ENCODE measurements at regions not wholly inside any gene's neighbourhood (a gene's known extent, or its start where the extent isn't known, plus 50 kb on each side); places are given as distances from the start of the nearest gene placed in this dataset.

- Mint-ChIP-seq H3K36me3 (ENCODE audit: low read depth) (peaks cover 5% of the 10 kb centered on the region; the same call in 1 of the 3 replicates), H3K9me3 (no peaks in the 10 kb centered on the region), H3K27me3 (ENCODE audit: insufficient read depth, low read depth, poor library complexity) (peaks cover 3% of the 10 kb centered on the region), H3K4me3 (no peak overlapping the region), H3K4me1 (no peaks in the 10 kb centered on the region), H3K27ac (no peak overlapping the region)
- H3K4me3 ChIP-seq: no peak overlapping the region
- H3K4me1 ChIP-seq (ENCODE audit: insufficient read depth): no peaks in the 10 kb centered on the region
- H3K27ac ChIP-seq (ENCODE audit: low read depth): no peak overlapping the region
- H3K36me3 ChIP-seq (ENCODE audit: insufficient read depth): no peaks in the 10 kb centered on the region; the same call in 1 of the 2 replicates
- no peak overlapping the region for H2AFZ ChIP-seq
- H3F3A ChIP-seq (replicated peaks; ENCODE audit: low read depth): no peaks in the 10 kb centered on the region
- ATAC-seq (no peak), DNase-seq (ENCODE audit: low spot score) (no peak)
- TF ChIP-seq, protein P1, sequence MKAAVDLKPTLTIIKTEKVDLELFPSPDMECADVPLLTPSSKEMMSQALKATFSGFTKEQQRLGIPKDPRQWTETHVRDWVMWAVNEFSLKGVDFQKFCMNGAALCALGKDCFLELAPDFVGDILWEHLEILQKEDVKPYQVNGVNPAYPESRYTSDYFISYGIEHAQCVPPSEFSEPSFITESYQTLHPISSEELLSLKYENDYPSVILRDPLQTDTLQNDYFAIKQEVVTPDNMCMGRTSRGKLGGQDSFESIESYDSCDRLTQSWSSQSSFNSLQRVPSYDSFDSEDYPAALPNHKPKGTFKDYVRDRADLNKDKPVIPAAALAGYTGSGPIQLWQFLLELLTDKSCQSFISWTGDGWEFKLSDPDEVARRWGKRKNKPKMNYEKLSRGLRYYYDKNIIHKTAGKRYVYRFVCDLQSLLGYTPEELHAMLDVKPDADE (IDR thresholded peaks at IDR 0.05): no peak
- TF ChIP-seq CTCF (conservative IDR thresholded peaks at IDR 0.05; ENCODE audit: low read depth in 2 of 2) (no peak), NANOG (IDR thresholded peaks at IDR 0.05; ENCODE audit: borderline replicate concordance) (no peak), ZNF114 (CRISPR knock-in tag; IDR thresholded peaks at IDR 0.05) (no peak), STAT1 (IDR thresholded peaks at IDR 0.05; ENCODE audit: unreplicated experiment) (no peak), EZH2 (IDR thresholded peaks at IDR 0.05; ENCODE audit: low read depth, unreplicated experiment) (no peak), ZNF331 (CRISPR knock-in tag; IDR thresholded peaks at IDR 0.05; ENCODE audit: low read depth) (no peak), EZH2phosphoT487 (IDR thresholded peaks at IDR 0.05; ENCODE audit: unreplicated experiment) (no peak), POLR2AphosphoS5 (IDR thresholded peaks at IDR 0.05; ENCODE audit: low read depth) (no peak), CREB1 (CRISPR knock-in tag; IDR thresholded peaks at IDR 0.05; ENCODE audit: low read depth) (no peak), JUNB (IDR thresholded peaks at IDR 0.05; ENCODE audit: unreplicated experiment) (no peak)
- TF ChIP-seq, protein P2, sequence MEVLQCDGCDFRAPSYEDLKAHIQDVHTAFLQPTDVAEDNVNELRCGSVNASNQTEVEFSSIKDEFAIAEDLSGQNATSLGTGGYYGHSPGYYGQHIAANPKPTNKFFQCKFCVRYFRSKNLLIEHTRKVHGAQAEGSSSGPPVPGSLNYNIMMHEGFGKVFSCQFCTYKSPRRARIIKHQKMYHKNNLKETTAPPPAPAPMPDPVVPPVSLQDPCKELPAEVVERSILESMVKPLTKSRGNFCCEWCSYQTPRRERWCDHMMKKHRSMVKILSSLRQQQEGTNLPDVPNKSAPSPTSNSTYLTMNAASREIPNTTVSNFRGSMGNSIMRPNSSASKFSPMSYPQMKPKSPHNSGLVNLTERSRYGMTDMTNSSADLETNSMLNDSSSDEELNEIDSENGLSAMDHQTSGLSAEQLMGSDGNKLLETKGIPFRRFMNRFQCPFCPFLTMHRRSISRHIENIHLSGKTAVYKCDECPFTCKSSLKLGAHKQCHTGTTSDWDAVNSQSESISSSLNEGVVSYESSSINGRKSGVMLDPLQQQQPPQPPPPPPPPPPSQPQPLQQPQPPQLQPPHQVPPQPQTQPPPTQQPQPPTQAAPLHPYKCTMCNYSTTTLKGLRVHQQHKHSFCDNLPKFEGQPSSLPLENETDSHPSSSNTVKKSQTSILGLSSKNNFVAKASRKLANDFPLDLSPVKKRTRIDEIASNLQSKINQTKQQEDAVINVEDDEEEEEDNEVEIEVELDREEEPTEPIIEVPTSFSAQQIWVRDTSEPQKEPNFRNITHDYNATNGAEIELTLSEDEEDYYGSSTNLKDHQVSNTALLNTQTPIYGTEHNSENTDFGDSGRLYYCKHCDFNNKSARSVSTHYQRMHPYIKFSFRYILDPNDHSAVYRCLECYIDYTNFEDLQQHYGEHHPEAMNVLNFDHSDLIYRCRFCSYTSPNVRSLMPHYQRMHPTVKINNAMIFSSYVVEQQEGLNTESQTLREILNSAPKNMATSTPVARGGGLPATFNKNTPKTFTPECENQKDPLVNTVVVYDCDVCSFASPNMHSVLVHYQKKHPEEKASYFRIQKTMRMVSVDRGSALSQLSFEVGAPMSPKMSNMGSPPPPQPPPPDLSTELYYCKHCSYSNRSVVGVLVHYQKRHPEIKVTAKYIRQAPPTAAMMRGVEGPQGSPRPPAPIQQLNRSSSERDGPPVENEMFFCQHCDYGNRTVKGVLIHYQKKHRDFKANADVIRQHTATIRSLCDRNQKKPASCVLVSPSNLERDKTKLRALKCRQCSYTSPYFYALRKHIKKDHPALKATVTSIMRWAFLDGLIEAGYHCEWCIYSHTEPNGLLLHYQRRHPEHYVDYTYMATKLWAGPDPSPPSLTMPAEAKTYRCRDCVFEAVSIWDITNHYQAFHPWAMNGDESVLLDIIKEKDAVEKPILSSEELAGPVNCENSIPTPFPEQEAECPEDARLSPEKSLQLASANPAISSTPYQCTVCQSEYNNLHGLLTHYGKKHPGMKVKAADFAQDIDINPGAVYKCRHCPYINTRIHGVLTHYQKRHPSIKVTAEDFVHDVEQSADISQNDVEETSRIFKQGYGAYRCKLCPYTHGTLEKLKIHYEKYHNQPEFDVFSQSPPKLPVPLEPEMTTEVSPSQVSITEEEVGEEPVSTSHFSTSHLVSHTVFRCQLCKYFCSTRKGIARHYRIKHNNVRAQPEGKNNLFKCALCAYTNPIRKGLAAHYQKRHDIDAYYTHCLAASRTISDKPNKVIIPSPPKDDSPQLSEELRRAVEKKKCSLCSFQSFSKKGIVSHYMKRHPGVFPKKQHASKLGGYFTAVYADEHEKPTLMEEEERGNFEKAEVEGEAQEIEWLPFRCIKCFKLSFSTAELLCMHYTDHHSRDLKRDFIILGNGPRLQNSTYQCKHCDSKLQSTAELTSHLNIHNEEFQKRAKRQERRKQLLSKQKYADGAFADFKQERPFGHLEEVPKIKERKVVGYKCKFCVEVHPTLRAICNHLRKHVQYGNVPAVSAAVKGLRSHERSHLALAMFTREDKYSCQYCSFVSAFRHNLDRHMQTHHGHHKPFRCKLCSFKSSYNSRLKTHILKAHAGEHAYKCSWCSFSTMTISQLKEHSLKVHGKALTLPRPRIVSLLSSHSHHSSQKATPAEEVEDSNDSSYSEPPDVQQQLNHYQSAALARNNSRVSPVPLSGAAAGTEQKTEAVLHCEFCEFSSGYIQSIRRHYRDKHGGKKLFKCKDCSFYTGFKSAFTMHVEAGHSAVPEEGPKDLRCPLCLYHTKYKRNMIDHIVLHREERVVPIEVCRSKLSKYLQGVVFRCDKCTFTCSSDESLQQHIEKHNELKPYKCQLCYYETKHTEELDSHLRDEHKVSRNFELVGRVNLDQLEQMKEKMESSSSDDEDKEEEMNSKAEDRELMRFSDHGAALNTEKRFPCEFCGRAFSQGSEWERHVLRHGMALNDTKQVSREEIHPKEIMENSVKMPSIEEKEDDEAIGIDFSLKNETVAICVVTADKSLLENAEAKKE (CRISPR knock-in tag; IDR thresholded peaks at IDR 0.05): no peak
- TF ChIP-seq, protein P3, sequence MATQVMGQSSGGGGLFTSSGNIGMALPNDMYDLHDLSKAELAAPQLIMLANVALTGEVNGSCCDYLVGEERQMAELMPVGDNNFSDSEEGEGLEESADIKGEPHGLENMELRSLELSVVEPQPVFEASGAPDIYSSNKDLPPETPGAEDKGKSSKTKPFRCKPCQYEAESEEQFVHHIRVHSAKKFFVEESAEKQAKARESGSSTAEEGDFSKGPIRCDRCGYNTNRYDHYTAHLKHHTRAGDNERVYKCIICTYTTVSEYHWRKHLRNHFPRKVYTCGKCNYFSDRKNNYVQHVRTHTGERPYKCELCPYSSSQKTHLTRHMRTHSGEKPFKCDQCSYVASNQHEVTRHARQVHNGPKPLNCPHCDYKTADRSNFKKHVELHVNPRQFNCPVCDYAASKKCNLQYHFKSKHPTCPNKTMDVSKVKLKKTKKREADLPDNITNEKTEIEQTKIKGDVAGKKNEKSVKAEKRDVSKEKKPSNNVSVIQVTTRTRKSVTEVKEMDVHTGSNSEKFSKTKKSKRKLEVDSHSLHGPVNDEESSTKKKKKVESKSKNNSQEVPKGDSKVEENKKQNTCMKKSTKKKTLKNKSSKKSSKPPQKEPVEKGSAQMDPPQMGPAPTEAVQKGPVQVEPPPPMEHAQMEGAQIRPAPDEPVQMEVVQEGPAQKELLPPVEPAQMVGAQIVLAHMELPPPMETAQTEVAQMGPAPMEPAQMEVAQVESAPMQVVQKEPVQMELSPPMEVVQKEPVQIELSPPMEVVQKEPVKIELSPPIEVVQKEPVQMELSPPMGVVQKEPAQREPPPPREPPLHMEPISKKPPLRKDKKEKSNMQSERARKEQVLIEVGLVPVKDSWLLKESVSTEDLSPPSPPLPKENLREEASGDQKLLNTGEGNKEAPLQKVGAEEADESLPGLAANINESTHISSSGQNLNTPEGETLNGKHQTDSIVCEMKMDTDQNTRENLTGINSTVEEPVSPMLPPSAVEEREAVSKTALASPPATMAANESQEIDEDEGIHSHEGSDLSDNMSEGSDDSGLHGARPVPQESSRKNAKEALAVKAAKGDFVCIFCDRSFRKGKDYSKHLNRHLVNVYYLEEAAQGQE (IDR thresholded peaks at IDR 0.05; ENCODE audit: unreplicated experiment): no peak
- no peaks in the 10 kb centered on the region for H4K20me1 ChIP-seq (replicated peaks; ENCODE audit: insufficient read depth)
- H3K4me2 ChIP-seq: no peak overlapping the region
- no peaks in the 10 kb centered on the region for H3K27me3 ChIP-seq (ENCODE audit: insufficient read depth)
- no peaks in the 10 kb centered on the region for H3K79me2 ChIP-seq (replicated peaks; ENCODE audit: insufficient read depth)
- 0 out of 2 replicates have a peak, but pooled peaks cover 2% of the 10 kb centered on the region for H3K9me2 ChIP-seq (ENCODE audit: insufficient read depth)
Observed at GRCh38 chr12:92215358-92215757, 69.7 kb upstream of the BTG1 start.

All from GM23338 (cell line).